Mucosa of stomach (tissue), 1 donor: ENCODE measurements at regions not wholly inside any gene's neighbourhood (a gene's known extent, or its start where the extent isn't known, plus 50 kb on each side); places are given as distances from the start of the nearest gene placed in this dataset.
"Not testable (repeated sequence)": the region's sequence is repeated elsewhere in the genome, so short reads cannot be mapped to it uniquely, and the experiment has no call there.

Source experiments
- H3K27me3 ChIP-seq: one replicate; pipeline ENCODE4 v1.7.0; 2013; ENCODE audit warnings: mild to moderate bottlenecking, low read length; ENCODE audit not compliant: control insufficient read depth, insufficient read depth
- H3K36me3 ChIP-seq: one replicate; pipeline ENCODE4 v1.7.0; 2013; ENCODE audit warnings: low read length; ENCODE audit not compliant: control insufficient read depth, insufficient read depth
- H3K4me1 ChIP-seq: one replicate; pipeline ENCODE4 v1.7.0; 2013; ENCODE audit warnings: mild to moderate bottlenecking, low read length; ENCODE audit not compliant: control insufficient read depth, insufficient read depth
- H3K4me3 ChIP-seq: one replicate; pipeline ENCODE4 v1.7.0; 2013; ENCODE audit warnings: low read length
- H3K9ac ChIP-seq: one replicate; pipeline ENCODE4 v1.7.0; 2013; ENCODE audit warnings: mild to moderate bottlenecking, low read length, moderate library complexity
- H3K9me3 ChIP-seq: one replicate; pipeline ENCODE4 v1.7.0; 2013; ENCODE audit warnings: mild to moderate bottlenecking, low read length, moderate library complexity; ENCODE audit not compliant: control insufficient read depth
- donor health status: Pancreatic carcinoma.

- Histone ChIP-seq H3K27me3 (no peaks in the 10 kb centered on the region), H3K4me3 (no peak overlapping the region), H3K9me3 (no peaks in the 10 kb centered on the region), H3K9ac (no peak overlapping the region), H3K4me1 (no peaks in the 10 kb centered on the region), H3K36me3 (no peaks in the 10 kb centered on the region)
Observed at GRCh38 chr13:63299866-63300394, 1884.3 kb upstream of the PCDH20 start.

GRCh38 chr13:63297163-63297562, 1881.5 kb upstream of the PCDH20 start:
- Histone ChIP-seq H3K9ac (no peak overlapping the region), H3K9me3 (no peaks in the 10 kb centered on the region), H3K36me3 (no peaks in the 10 kb centered on the region), H3K27me3 (no peaks in the 10 kb centered on the region), H3K4me3 (no peak overlapping the region), H3K4me1 (no peaks in the 10 kb centered on the region)

- Histone ChIP-seq H3K27me3 (no peaks in the 10 kb centered on the region), H3K36me3 (no peaks in the 10 kb centered on the region), H3K4me1 (no peaks in the 10 kb centered on the region), H3K9ac (no peak overlapping the region), H3K9me3 (no peaks in the 10 kb centered on the region), H3K4me3 (no peak overlapping the region)
Observed at GRCh38 chr13:63291701-63292100, 1876.1 kb upstream of the PCDH20 start.

- Histone ChIP-seq H3K4me3 (no peak overlapping the region), H3K36me3 (no peaks in the 10 kb centered on the region), H3K4me1 (no peaks in the 10 kb centered on the region), H3K9me3 (no peaks in the 10 kb centered on the region), H3K9ac (no peak overlapping the region), H3K27me3 (no peaks in the 10 kb centered on the region)
Observed at GRCh38 chr13:63288576-63288975, 1872.9 kb upstream of the PCDH20 start.

DNA sequence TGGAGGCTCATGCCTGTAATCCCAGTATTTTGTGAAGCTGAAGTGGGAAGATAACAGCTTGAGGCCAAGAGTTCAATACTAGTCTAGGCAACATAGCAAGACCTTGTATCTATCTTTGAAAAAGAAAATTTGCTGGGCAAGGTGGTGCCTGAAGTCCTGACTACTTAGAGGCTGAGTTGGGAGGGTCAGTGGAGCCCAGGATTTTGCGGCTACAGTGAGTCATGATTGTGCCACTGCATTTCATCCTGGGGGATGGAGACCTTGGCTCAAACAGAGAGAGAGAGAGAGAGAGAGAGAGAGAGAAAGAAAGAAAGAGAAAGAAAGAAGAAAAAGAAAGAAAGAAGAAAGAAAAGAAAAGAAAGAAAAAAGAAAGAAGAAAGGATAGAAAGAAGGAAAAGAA, 1872.3 kb upstream of the PCDH20 start:
- Histone ChIP-seq H3K36me3 (no peaks in the 10 kb centered on the region), H3K4me3 (no peak overlapping the region), H3K4me1 (no peaks in the 10 kb centered on the region), H3K9me3 (no peaks in the 10 kb centered on the region), H3K9ac (no peak overlapping the region), H3K27me3 (no peaks in the 10 kb centered on the region)

DNA sequence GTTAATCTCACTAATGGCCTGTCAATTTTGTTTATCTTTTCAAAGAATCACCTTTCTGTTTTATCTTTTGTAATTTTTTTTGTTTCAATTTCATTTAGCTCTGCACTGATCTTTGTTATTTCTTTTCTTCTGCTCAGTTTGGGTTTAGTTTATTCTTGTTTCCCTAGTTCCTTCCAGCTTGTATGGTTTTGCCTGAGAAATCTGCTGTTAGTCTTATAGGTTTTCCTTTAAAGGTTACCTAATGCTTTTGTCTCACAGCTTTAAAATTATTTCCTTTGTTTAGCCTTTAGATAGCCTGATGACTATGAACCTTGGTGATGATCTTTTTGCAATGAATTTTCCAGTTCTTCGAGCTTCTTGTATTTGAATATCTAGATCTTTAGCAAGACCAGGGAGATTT, 1869.8 kb upstream of the PCDH20 start:
- Histone ChIP-seq H3K36me3 (no peaks in the 10 kb centered on the region), H3K9ac (no peak overlapping the region), H3K27me3 (no peaks in the 10 kb centered on the region), H3K4me3 (no peak overlapping the region), H3K9me3 (no peaks in the 10 kb centered on the region), H3K4me1 (no peaks in the 10 kb centered on the region)

- Histone ChIP-seq H3K27me3 (no peaks in the 10 kb centered on the region), H3K4me1 (no peaks in the 10 kb centered on the region), H3K9ac (no peak overlapping the region), H3K9me3 (no peaks in the 10 kb centered on the region), H3K36me3 (no peaks in the 10 kb centered on the region), H3K4me3 (no peak overlapping the region)
Observed at GRCh38 chr13:63279136-63279535, 1863.5 kb upstream of the PCDH20 start.

GRCh38 chr13:63274772-63275171, 1859.1 kb upstream of the PCDH20 start:
- H3K4me1 ChIP-seq = no peaks in the 10 kb centered on the region
- no peaks in the 10 kb centered on the region for H3K27me3 ChIP-seq
- no peak overlapping the region for H3K4me3 ChIP-seq
- H3K9ac ChIP-seq = no peak overlapping the region
- no peaks in the 10 kb centered on the region for H3K36me3 ChIP-seq
- H3K9me3 ChIP-seq = no peaks in the 10 kb centered on the region

- Histone ChIP-seq H3K9ac (no peak overlapping the region), H3K36me3 (no peaks in the 10 kb centered on the region), H3K9me3 (no peaks in the 10 kb centered on the region), H3K27me3 (no peaks in the 10 kb centered on the region), H3K4me1 (no peaks in the 10 kb centered on the region), H3K4me3 (no peak overlapping the region)
Observed at GRCh38 chr13:63249411-63250187, 1834.0 kb upstream of the PCDH20 start.

DNA sequence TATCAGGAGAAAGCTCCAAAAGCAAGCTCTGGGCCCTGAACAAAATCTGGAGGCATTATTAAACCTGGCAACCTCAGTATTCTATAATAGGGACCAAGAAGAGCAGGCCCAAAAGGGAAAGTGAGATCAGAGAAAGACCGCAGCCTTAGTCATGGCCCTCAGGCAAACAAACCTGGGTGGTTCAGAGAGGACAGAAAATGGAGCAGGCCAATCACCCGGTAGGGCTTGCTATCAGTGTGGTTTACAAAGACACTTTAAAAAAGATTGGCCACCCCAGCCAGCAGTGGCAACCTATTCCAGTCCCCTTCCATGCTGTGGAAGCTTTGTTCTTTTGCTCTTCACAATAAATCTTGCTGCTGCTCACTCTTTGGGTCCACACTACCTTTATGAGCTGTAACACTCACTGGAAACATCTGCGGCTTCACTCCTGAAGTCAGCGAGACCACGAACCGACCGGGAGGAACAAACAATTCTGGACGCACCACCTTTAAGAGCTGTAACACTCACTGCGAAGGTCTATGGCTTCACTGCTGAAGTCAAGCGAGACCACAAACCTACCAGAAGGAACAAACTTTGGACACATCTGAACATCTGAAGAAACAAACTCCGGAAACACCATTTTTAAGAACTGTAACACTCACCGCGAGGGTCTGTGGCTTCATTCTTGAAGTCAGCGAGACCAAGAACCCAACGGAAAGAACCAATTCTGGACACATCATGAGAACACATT, 1821.2 kb upstream of the PCDH20 start:
- H3K9me3 ChIP-seq, H3K9ac ChIP-seq, H3K4me1 ChIP-seq, H3K4me3 ChIP-seq, H3K36me3 ChIP-seq, H3K27me3 ChIP-seq: not testable (repeated sequence)

GRCh38 chr13:63218596-63218995, 1802.9 kb upstream of the PCDH20 start:
- H3K4me3 ChIP-seq, H3K9me3 ChIP-seq, H3K27me3 ChIP-seq, H3K9ac ChIP-seq, H3K4me1 ChIP-seq, H3K36me3 ChIP-seq: not testable (repeated sequence)

GRCh38 chr13:63209330-63210017, 1793.8 kb upstream of the PCDH20 start:
- Histone ChIP-seq H3K4me3 (no peak overlapping the region), H3K4me1 (no peaks in the 10 kb centered on the region), H3K27me3 (no peaks in the 10 kb centered on the region), H3K9me3 (no peaks in the 10 kb centered on the region), H3K36me3 (no peaks in the 10 kb centered on the region), H3K9ac (no peak overlapping the region)
